ENCODE measurements at regions not wholly inside any gene's neighbourhood (a gene's known extent, or its start where the extent isn't known, plus 50 kb on each side); places are given as distances from the start of the nearest gene placed in this dataset.

DNA sequence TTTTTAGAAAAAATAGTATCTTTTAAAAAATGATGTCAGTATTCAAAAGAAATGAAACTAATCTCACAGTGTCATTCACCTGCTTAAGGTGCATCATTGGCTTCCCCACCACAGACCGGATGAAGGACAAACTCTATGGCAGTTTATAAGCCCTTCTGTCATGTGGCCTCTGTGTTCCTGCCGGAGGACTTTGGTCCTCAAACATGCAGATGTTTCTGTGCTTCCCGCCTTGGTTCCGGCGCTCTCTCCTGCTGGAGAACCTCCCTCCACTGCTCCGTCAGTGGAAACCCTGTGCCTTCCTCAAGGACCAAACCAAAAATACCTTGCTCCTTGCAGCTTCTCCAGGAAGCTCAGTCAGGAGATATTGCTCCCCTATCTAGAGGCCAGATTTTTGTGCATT, 326.3 kb downstream of the UACA start:
- no peak overlapping the region for H3K27ac ChIP-seq (ENCODE audit: low read depth, low read length)
- no peak overlapping the region for H3K4me3 ChIP-seq (ENCODE audit: low read length in 3 of 3)

DNA sequence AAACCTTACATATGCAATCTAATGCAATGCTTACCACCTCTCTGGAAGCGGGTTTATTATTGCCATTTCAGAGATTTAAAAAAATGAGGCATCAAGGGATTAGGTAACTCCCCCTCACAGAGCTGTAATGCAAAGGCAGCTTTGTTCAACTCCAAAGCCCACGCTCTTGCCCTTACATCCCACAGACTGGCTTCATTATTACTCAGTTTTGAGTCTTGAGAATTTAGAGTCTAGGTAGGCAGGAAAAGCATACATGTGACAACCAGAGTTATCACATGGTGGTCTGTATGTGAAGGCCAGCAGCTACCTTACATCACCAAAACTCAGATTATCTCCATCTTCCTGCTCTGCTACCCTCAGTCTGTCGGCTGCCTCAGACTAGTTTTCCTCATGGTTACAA, 326.9 kb downstream of the UACA start:
- H3K9ac ChIP-seq (ENCODE audit: low read depth in 1 of 3, low read length in 3 of 3): no peak overlapping the region
- no peak overlapping the region for H3K27ac ChIP-seq (ENCODE audit: low read depth, low read length)
- H3K4me1 ChIP-seq (ENCODE audit: control insufficient read depth in 3 of 3, insufficient read depth in 3 of 3, low read length in 3 of 3): peaks cover 0 to 15% (median 0%) of the 10 kb centered on the region in 3 donors
- no peaks in the 10 kb centered on the region for H3K9me3 ChIP-seq (ENCODE audit: control insufficient read depth in 3 of 3, low read length in 3 of 3)
- peaks cover 0 to 11% (median 6%) of the 10 kb centered on the region in 3 donors for H3K27me3 ChIP-seq (ENCODE audit: control insufficient read depth in 3 of 3, insufficient read depth in 3 of 3, low read length in 3 of 3)
- H3K36me3 ChIP-seq (ENCODE audit: control insufficient read depth in 3 of 3, insufficient read depth in 3 of 3, low read length in 3 of 3): no peaks in the 10 kb centered on the region
- no peak overlapping the region for H3K4me3 ChIP-seq (ENCODE audit: low read length in 3 of 3)

More for the DNA sequence above, 326.3 kb downstream of the UACA start:
- Histone ChIP-seq H3K9me3 (ENCODE audit: control insufficient read depth in 3 of 3, low read length in 3 of 3) (no peaks in the 10 kb centered on the region), H3K27me3 (ENCODE audit: control insufficient read depth in 3 of 3, insufficient read depth in 3 of 3, low read length in 3 of 3) (peaks cover 0 to 12% (median 7%) of the 10 kb centered on the region in 3 donors), H3K36me3 (ENCODE audit: control insufficient read depth in 3 of 3, insufficient read depth in 3 of 3, low read length in 3 of 3) (no peaks in the 10 kb centered on the region), H3K4me1 (ENCODE audit: control insufficient read depth in 3 of 3, insufficient read depth in 3 of 3, low read length in 3 of 3) (peaks cover 0 to 15% (median 0%) of the 10 kb centered on the region in 3 donors), H3K9ac (ENCODE audit: low read depth in 1 of 3, low read length in 3 of 3) (no peak overlapping the region)

DNA sequence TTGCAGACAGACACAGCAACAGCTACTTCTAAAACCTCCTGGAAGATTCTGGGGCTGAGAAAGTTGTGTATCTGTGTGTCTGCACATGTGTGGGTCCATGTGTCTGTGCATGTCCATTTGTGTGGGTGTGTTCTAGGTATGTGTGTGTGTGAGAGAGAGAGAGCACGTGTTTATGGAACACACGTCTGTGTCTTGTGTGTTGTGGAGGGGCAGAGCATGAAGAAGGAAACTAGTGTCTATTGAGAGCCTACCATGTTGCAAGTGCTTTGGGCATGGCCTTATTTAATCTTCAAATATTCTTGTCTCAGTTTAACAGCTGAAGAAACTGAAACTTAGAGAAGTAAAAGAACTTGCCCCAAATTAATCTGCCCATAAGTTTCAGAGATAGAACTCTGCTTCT, 327.5 kb downstream of the UACA start:
- H3K4me1 ChIP-seq (ENCODE audit: control insufficient read depth in 3 of 3, insufficient read depth in 3 of 3, low read length in 3 of 3): peaks cover 0 to 15% (median 0%) of the 10 kb centered on the region in 3 donors
- no peak overlapping the region for H3K9ac ChIP-seq (ENCODE audit: low read depth in 1 of 3, low read length in 3 of 3)
- H3K27me3 ChIP-seq (ENCODE audit: control insufficient read depth in 3 of 3, insufficient read depth in 3 of 3, low read length in 3 of 3): peaks cover 0 to 14% (median under 1%) of the 10 kb centered on the region in 3 donors
- no peak overlapping the region for H3K4me3 ChIP-seq (ENCODE audit: low read length in 3 of 3)
- H3K27ac ChIP-seq (ENCODE audit: low read depth, low read length): no peak overlapping the region
- H3K9me3 ChIP-seq (ENCODE audit: control insufficient read depth in 3 of 3, low read length in 3 of 3): no peaks in the 10 kb centered on the region
- no peaks in the 10 kb centered on the region for H3K36me3 ChIP-seq (ENCODE audit: control insufficient read depth in 3 of 3, insufficient read depth in 3 of 3, low read length in 3 of 3)

DNA sequence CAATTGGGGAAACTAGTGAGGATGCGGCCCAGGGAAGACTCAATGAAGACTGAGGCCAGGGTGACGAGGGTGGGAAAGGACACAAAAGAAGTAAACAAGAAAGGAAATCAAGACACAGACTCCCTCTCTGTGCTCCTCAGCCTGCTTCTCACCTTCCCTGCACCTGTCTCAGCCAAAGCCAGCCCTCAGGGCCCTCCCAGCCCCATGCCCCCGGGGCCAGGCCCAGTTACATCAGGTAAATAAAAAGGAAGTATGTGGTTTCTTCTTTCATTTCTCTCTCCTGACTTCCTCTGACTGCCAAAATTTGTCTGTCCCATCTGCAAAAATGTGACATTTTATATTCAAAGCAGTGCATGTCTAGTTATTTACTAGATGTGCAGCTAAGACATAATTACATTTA, 328.0 kb downstream of the UACA start:
- H3K4me3 ChIP-seq (ENCODE audit: low read length in 3 of 3): no peak overlapping the region
- H3K27ac ChIP-seq (ENCODE audit: low read depth, low read length): no peak overlapping the region
- H3K9me3 ChIP-seq (ENCODE audit: control insufficient read depth in 3 of 3, low read length in 3 of 3): no peaks in the 10 kb centered on the region
- H3K36me3 ChIP-seq (ENCODE audit: control insufficient read depth in 3 of 3, insufficient read depth in 3 of 3, low read length in 3 of 3): no peaks in the 10 kb centered on the region
- H3K9ac ChIP-seq (ENCODE audit: low read depth in 1 of 3, low read length in 3 of 3): no peak overlapping the region
- H3K27me3 ChIP-seq (ENCODE audit: control insufficient read depth in 3 of 3, insufficient read depth in 3 of 3, low read length in 3 of 3): peaks cover 0 to 14% (median 0%) of the 10 kb centered on the region in 3 donors
- H3K4me1 ChIP-seq (ENCODE audit: control insufficient read depth in 3 of 3, insufficient read depth in 3 of 3, low read length in 3 of 3): peaks cover 0 to 15% (median 0%) of the 10 kb centered on the region in 3 donors

- no peak overlapping the region for H3K27ac ChIP-seq (ENCODE audit: low read depth, low read length)
- H3K27me3 ChIP-seq (ENCODE audit: control insufficient read depth in 3 of 3, insufficient read depth in 3 of 3, low read length in 3 of 3): peaks cover 0 to 14% (median 0%) of the 10 kb centered on the region in 3 donors
- H3K36me3 ChIP-seq (ENCODE audit: control insufficient read depth in 3 of 3, insufficient read depth in 3 of 3, low read length in 3 of 3): no peaks in the 10 kb centered on the region
- H3K4me1 ChIP-seq (ENCODE audit: control insufficient read depth in 3 of 3, insufficient read depth in 3 of 3, low read length in 3 of 3): peaks cover 0 to 10% (median 0%) of the 10 kb centered on the region in 3 donors
- no peaks in the 10 kb centered on the region for H3K9me3 ChIP-seq (ENCODE audit: control insufficient read depth in 3 of 3, low read length in 3 of 3)
- no peak overlapping the region for H3K4me3 ChIP-seq (ENCODE audit: low read length in 3 of 3)
- H3K9ac ChIP-seq (ENCODE audit: low read depth in 1 of 3, low read length in 3 of 3): no peak overlapping the region
Observed at GRCh38 chr15:70433586-70434324, 329.6 kb downstream of the UACA start.

GRCh38 chr15:70432924-70433495, 330.3 kb downstream of the UACA start:
- Histone ChIP-seq H3K36me3 (ENCODE audit: control insufficient read depth in 3 of 3, insufficient read depth in 3 of 3, low read length in 3 of 3) (no peaks in the 10 kb centered on the region), H3K27me3 (ENCODE audit: control insufficient read depth in 3 of 3, insufficient read depth in 3 of 3, low read length in 3 of 3) (peaks cover 0 to 14% (median 0%) of the 10 kb centered on the region in 3 donors), H3K9me3 (ENCODE audit: control insufficient read depth in 3 of 3, low read length in 3 of 3) (no peaks in the 10 kb centered on the region), H3K4me1 (ENCODE audit: control insufficient read depth in 3 of 3, insufficient read depth in 3 of 3, low read length in 3 of 3) (peaks cover 0 to 7% (median 0%) of the 10 kb centered on the region in 3 donors), H3K27ac (ENCODE audit: low read depth, low read length) (no peak overlapping the region), H3K4me3 (ENCODE audit: low read length in 3 of 3) (no peak overlapping the region), H3K9ac (ENCODE audit: low read depth in 1 of 3, low read length in 3 of 3) (no peak overlapping the region)

GRCh38 chr15:70431854-70432253, 331.5 kb downstream of the UACA start:
- no peaks in the 10 kb centered on the region for H3K36me3 ChIP-seq (ENCODE audit: control insufficient read depth in 3 of 3, insufficient read depth in 3 of 3, low read length in 3 of 3)
- H3K9ac ChIP-seq (ENCODE audit: low read depth in 1 of 3, low read length in 3 of 3): no peak overlapping the region
- H3K27ac ChIP-seq (ENCODE audit: low read depth, low read length): no peak overlapping the region
- no peaks in the 10 kb centered on the region for H3K9me3 ChIP-seq (ENCODE audit: control insufficient read depth in 3 of 3, low read length in 3 of 3)
- no peak overlapping the region for H3K4me3 ChIP-seq (ENCODE audit: low read length in 3 of 3)
- peaks cover 0 to 11% (median 0%) of the 10 kb centered on the region in 3 donors for H3K27me3 ChIP-seq (ENCODE audit: control insufficient read depth in 3 of 3, insufficient read depth in 3 of 3, low read length in 3 of 3)
- H3K4me1 ChIP-seq (ENCODE audit: control insufficient read depth in 3 of 3, insufficient read depth in 3 of 3, low read length in 3 of 3): peaks cover 0 to 7% (median 0%) of the 10 kb centered on the region in 3 donors

- Histone ChIP-seq H3K9me3 (ENCODE audit: control insufficient read depth in 3 of 3, low read length in 3 of 3) (no peaks in the 10 kb centered on the region), H3K9ac (ENCODE audit: low read depth in 1 of 3, low read length in 3 of 3) (no peak overlapping the region), H3K4me1 (ENCODE audit: control insufficient read depth in 3 of 3, insufficient read depth in 3 of 3, low read length in 3 of 3) (peaks cover 0 to 5% (median 0%) of the 10 kb centered on the region in 3 donors), H3K27ac (ENCODE audit: low read depth, low read length) (no peak overlapping the region), H3K4me3 (ENCODE audit: low read length in 3 of 3) (no peak overlapping the region), H3K27me3 (ENCODE audit: control insufficient read depth in 3 of 3, insufficient read depth in 3 of 3, low read length in 3 of 3) (peaks cover 0 to 11% (median 0%) of the 10 kb centered on the region in 3 donors), H3K36me3 (ENCODE audit: control insufficient read depth in 3 of 3, insufficient read depth in 3 of 3, low read length in 3 of 3) (no peaks in the 10 kb centered on the region)
Observed at GRCh38 chr15:70430069-70430468, 332.4 kb upstream of the TLE3 start.

DNA sequence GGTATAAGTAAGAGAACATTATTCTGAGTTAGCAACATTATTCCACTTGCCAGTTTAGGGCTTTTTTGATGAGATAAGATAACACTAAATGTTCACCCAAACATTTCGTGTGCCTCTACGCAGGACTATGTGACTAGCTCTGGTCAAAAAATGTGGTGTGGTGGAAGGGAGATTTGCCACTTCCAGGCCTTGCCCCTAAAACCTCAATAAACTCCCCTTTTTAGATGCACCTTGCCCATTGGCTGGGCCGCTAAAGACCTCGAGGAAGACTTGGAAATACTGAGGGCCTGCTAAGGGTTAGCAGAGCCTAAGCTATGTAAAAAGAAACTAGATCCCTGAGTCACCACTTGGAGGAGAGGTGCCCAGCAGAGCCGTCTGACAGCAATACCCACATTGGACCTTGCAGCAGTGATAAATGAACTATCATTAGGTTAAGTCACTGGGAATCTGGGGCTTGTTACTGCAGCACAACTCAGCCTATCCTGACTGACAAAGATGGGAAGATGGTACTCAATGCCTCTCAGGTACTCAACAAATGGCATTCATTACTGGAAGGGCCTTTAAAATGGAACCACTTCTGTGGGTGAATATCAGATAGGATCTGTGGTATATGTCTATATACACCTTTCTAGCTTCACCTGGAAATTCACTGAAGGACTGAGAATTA, 331.5 kb upstream of the TLE3 start:
- Histone ChIP-seq H3K27ac (ENCODE audit: low read depth, low read length) (no peak overlapping the region), H3K9ac (ENCODE audit: low read depth in 1 of 3, low read length in 3 of 3) (no peak overlapping the region), H3K9me3 (ENCODE audit: control insufficient read depth in 3 of 3, low read length in 3 of 3) (no peaks in the 10 kb centered on the region), H3K4me1 (ENCODE audit: control insufficient read depth in 3 of 3, insufficient read depth in 3 of 3, low read length in 3 of 3) (peaks cover 0 to 2% (median 0%) of the 10 kb centered on the region in 3 donors), H3K36me3 (ENCODE audit: control insufficient read depth in 3 of 3, insufficient read depth in 3 of 3, low read length in 3 of 3) (no peaks in the 10 kb centered on the region), H3K4me3 (ENCODE audit: low read length in 3 of 3) (no peak overlapping the region), H3K27me3 (ENCODE audit: control insufficient read depth in 3 of 3, insufficient read depth in 3 of 3, low read length in 3 of 3) (peaks cover 0 to 9% (median 0%) of the 10 kb centered on the region in 3 donors)

Measured in skeletal muscle tissue (tissue), 3 donors.